ENCODE measurements at regions not wholly inside any gene's neighbourhood (a gene's known extent, or its start where the extent isn't known, plus 50 kb on each side); places are given as distances from the start of the nearest gene placed in this dataset.

GRCh38 chr17:15882058-15882720, 62.7 kb upstream of the ADORA2B start:
- no peak for TF ChIP-seq EZH2 (IDR thresholded peaks at IDR 0.05; ENCODE audit: insufficient read depth, low read length)
- TF ChIP-seq, protein P1, sequence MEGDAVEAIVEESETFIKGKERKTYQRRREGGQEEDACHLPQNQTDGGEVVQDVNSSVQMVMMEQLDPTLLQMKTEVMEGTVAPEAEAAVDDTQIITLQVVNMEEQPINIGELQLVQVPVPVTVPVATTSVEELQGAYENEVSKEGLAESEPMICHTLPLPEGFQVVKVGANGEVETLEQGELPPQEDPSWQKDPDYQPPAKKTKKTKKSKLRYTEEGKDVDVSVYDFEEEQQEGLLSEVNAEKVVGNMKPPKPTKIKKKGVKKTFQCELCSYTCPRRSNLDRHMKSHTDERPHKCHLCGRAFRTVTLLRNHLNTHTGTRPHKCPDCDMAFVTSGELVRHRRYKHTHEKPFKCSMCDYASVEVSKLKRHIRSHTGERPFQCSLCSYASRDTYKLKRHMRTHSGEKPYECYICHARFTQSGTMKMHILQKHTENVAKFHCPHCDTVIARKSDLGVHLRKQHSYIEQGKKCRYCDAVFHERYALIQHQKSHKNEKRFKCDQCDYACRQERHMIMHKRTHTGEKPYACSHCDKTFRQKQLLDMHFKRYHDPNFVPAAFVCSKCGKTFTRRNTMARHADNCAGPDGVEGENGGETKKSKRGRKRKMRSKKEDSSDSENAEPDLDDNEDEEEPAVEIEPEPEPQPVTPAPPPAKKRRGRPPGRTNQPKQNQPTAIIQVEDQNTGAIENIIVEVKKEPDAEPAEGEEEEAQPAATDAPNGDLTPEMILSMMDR (IDR thresholded peaks at IDR 0.05; ENCODE audit: insufficient read depth, low read depth, low read length): no peak
